Adrenal gland (tissue), 9 donors: ENCODE measurements at regions not wholly inside any gene's neighbourhood (a gene's known extent, or its start where the extent isn't known, plus 50 kb on each side); places are given as distances from the start of the nearest gene placed in this dataset.

Experiments
- DNase-seq, 7 donors: peaks; one replicate each; pipeline ENCODE4 v3.0.0-alpha.2; 2019 to 2020
- H3K27ac ChIP-seq, 5 donors: fragments of 200-600 bp; sonication (generic) in 4 of 5; 1 replicate in 3 of 5; 2 replicates in 2 of 5; pipeline versions ENCODE4 v1.5.1 to v1.8.0; 2016 to 2020; ENCODE audit warnings: mild to moderate bottlenecking in 1 of 5
- H3K27me3 ChIP-seq: fragments of 200-600 bp; 2 replicates; pipeline ENCODE4 v1.8.0; 2021
- H3K36me3 ChIP-seq, 2 donors: fragments of 200-600 bp; replicated peaks in 1 of 2; 1 replicate in 1 of 2; 2 replicates in 1 of 2; pipeline versions ENCODE4 v1.5.1 to v1.8.0; 2018 to 2022
- H3K4me1 ChIP-seq, 2 donors: fragments of 200-600 bp; replicated peaks in 1 of 2; 1 replicate in 1 of 2; 2 replicates in 1 of 2; pipeline versions ENCODE4 v1.5.1 to v1.8.0; 2018 to 2021
- H3K4me3 ChIP-seq, 4 donors: fragments of 200-600 bp; sonication (generic) in 3 of 4; one replicate each; pipeline ENCODE4 v1.5.1; 2016 to 2018
- H3K9me3 ChIP-seq, 3 donors: fragments of 200-600 bp; sonication (generic) in 1 of 3; replicated peaks in 1 of 3; 1 replicate in 2 of 3; 2 replicates in 1 of 3; pipeline versions ENCODE4 v1.5.1 to v1.8.0; 2016 to 2021
- POLR2A ChIP-seq, 2 donors: fragments of 450-650 bp; IDR thresholded peaks; one replicate each; pipeline ENCODE4 v1.6.1; 2017; ENCODE audit warnings: antibody characterized with exemption in 2 of 2, mild to moderate bottlenecking in 2 of 2, moderate library complexity in 1 of 2
- WGBS, 4 donors: extraction: QIAGEN DNeasy Blood & Tissue Kit in 2 of 4; methylation state at CpG; one replicate each; pipeline versions ENCODE4 v1.1.5 to v1.1.7; 2013 to 2017; 5-methylcytosine and 5-hydroxymethylcytosine counted together
- intact Hi-C, 2 donors: fragments of 100-400 bp; cut with DNase I; formaldehyde crosslinking; loops; one replicate each; pipeline versions ENCODE4 v1.14.1 to v1.15.0; 2022 to 2023
- TF ChIP-seq, protein P1 (sequence below), 6 experiments: fragments of 450-650 bp in 4 of 6; fragments of 200-600 bp in 2 of 6; sonication (generic) in 1 of 6; IDR thresholded peaks; 1 replicate in 5 of 6; 2 replicates in 1 of 6; pipeline versions ENCODE4 v1.5.1 to v1.8.0; 2016 to 2021; ENCODE audit warnings: antibody characterized with exemption in 6 of 6, mild to moderate bottlenecking in 2 of 6, moderate library complexity in 1 of 6
- donor health status: healthy with polysubstance abuse.
- donor health status: Bipolar disorder and iron deficiency.
- donor health status: DM: yes; HTN: yes; CAD: no.
- donor health status: DM: no; HTN: no; CAD: no.
- donor health status: DM: no; HTN: no; CAD: no.

- intact Hi-C loops: no loop called here
- H3K36me3 ChIP-seq: no peaks in the 10 kb centered on the region
- TF ChIP-seq, protein P1, sequence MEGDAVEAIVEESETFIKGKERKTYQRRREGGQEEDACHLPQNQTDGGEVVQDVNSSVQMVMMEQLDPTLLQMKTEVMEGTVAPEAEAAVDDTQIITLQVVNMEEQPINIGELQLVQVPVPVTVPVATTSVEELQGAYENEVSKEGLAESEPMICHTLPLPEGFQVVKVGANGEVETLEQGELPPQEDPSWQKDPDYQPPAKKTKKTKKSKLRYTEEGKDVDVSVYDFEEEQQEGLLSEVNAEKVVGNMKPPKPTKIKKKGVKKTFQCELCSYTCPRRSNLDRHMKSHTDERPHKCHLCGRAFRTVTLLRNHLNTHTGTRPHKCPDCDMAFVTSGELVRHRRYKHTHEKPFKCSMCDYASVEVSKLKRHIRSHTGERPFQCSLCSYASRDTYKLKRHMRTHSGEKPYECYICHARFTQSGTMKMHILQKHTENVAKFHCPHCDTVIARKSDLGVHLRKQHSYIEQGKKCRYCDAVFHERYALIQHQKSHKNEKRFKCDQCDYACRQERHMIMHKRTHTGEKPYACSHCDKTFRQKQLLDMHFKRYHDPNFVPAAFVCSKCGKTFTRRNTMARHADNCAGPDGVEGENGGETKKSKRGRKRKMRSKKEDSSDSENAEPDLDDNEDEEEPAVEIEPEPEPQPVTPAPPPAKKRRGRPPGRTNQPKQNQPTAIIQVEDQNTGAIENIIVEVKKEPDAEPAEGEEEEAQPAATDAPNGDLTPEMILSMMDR (IDR thresholded peaks at IDR 0.05): no peak
- TF ChIP-seq POLR2A (IDR thresholded peaks at IDR 0.05): no peak
- no peak overlapping the region for H3K4me3 ChIP-seq
- no peaks in the 10 kb centered on the region for H3K27me3 ChIP-seq
- peak overlapping the region in 1 of 5 donors; percentile 65 for H3K27ac ChIP-seq
- H3K9me3 ChIP-seq: no peaks in the 10 kb centered on the region
- peak in 1 of 7 donors; percentile 34 for DNase-seq
- no peaks in the 10 kb centered on the region for H3K4me1 ChIP-seq
- 77 to 82% (median 80%) methylated on average over 9 to 11 of the region's 11 CpGs for WGBS, 4 donors
These were observed 147.2 kb upstream of the TWIST2 start for GRCh38 chr2:238700506-238701340.

GRCh38 chr2:238701341-238702206, 146.3 kb upstream of the TWIST2 start:
- Histone ChIP-seq H3K4me1 (no peaks in the 10 kb centered on the region), H3K36me3 (no peaks in the 10 kb centered on the region), H3K9me3 (no peaks in the 10 kb centered on the region), H3K27me3 (no peaks in the 10 kb centered on the region), H3K4me3 (no peak overlapping the region), H3K27ac (no peak overlapping the region)
- TF ChIP-seq, protein P1 (IDR thresholded peaks at IDR 0.05): no peak
- TF ChIP-seq POLR2A (IDR thresholded peaks at IDR 0.05): no peak
- WGBS, 4 donors: 83 to 90% (median 86%) methylated on average over 8 to 26 of the region's 26 CpGs
- peak in 1 of 7 donors; percentile 39 for DNase-seq
- intact Hi-C loops: no loop called here

DNA sequence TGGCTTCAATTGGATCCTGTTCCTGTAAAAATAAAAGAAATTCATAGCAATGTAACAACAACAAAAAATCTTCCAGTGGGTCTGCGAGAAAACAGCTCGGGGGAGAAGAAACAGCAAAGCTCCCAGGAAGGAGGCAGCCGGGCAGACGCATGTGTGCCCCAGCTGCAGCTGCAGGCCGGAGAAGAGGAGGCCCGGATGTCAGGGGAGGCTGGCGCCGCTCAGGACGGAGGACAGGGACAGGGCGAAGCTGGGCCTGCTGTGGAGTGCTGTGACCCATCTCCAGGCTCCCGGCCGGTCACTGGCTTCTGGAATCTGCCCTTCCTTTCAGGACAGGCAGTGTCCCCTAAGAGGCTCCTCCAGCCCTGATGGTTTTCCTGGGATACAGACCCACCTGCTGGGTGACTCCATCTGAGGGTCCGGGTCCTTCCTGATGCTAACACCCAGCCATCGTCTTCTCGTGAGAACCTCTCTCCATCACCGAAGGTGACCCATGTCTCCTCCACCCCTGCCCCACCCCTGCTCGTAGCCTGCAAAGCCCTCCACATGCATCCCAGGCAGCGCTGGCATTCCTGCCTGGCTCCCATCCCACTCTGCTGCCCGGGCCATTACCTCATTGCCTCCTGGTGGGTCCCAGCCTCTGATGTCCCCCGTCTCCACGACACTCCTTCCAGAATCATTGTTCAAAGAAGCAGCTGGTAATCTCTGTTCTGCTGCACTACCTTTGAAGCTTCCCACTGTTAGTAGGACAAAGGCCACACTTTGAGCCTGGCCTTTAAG, 145.4 kb upstream of the TWIST2 start:
- no peak overlapping the region for H3K27ac ChIP-seq
- peak in 2 of 7 donors; percentile 13 to 21 for DNase-seq

More for the DNA sequence above, 145.4 kb upstream of the TWIST2 start:
- Histone ChIP-seq H3K9me3 (no peaks in the 10 kb centered on the region), H3K36me3 (no peaks in the 10 kb centered on the region), H3K4me1 (no peaks in the 10 kb centered on the region), H3K27me3 (no peaks in the 10 kb centered on the region), H3K4me3 (no peak overlapping the region)
- intact Hi-C loops: no loop called here
- TF ChIP-seq POLR2A (IDR thresholded peaks at IDR 0.05): no peak
- TF ChIP-seq, protein P1 (IDR thresholded peaks at IDR 0.05): no peak
- 88 to 91% (median 89%) methylated on average over 18 to 21 of the region's 21 CpGs for WGBS, 4 donors
